HG02642 (cell line): ENCODE measurements at regions not wholly inside any gene's neighbourhood (a gene's known extent, or its start where the extent isn't known, plus 50 kb on each side); places are given as distances from the start of the nearest gene placed in this dataset.

Experiments used
- ATAC-seq: cut with Tn5 transposase; IDR thresholded peaks from one replicate; pipeline ENCODE4 v1.9.1; 2021; ENCODE audit warnings: mild to moderate bottlenecking; ENCODE audit not compliant: unreplicated experiment, poor library complexity

DNA sequence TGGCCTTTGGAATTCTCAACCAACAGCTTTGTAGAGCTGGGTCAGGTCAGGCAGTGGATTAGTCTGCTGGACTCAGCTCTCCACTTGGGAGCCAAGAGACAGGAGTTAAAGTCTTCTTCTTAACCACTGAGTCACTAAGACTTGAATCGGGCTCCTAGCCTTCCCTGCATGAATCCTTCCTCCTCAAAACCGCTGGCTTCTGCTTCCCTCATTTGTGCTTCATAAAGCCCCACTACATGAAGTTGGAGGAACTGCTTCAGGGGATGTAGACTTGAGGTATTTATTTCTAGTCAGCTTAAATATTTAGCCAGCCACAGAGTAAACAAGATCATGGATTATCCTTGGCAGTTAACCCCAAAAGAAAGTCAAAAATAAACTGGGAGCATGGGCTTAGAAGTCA lies 536.3 kb upstream of the TNP1 start:
- ATAC-seq: no peak

DNA sequence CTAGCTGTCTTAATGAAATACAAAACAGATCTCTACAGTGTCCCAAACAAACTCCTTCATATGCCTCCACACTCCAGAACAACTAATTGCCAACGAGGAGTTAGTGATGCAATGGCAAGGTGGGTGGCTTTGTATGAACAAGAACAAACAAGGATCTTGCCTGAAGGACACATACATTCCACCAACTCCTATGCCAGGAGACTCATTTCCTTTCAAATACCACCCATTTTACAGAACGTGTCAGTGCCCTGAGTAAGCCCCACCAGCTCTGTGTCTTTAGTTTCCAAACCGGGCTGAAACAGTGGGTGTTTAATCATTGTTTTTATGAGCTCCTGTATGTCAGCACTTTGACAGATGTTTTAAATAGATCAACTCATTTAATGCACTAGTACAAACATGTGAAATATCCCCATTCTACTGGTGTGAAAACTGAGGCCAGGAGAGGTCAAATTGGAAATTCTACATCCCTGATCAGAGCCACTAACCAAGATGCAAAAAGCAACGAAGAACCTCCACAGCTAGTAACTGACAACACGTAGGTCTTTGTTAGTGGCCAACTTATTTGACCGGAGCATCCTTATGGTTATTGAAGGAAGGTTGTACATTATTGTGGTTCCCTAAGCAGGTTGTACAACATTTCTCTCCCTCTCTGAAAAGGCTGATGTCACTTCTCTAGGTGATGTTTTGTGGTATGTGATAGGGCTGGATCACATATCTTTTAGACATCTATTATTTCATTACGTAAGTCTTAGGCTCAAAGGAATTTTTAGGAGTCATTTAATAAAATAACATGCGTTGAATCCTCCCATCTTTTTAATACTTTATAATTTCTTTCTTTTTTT lies 534.9 kb upstream of the TNP1 start:
- ATAC-seq: no peak

DNA sequence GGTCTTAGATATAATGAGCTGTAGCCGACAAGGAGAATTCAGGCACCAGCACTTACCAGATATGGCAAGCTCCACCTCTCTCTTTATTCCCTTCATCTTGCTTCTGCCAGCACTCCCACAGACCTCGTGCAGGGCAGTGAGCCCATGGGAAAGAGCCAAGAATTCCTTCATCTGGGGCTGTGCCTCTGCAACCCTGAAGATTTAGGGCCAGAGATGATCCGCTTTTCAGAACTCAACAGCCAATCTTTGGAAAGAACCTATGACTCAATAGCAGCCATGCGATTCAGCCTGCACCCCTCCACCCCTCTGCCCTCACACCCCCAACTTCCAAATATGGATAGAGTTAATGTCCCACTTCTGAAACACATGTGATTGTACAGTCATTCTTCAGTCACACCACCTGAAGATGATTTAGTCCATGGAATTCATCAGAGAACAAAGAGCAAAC lies 533.7 kb upstream of the TNP1 start:
- ATAC-seq: no peak

DNA sequence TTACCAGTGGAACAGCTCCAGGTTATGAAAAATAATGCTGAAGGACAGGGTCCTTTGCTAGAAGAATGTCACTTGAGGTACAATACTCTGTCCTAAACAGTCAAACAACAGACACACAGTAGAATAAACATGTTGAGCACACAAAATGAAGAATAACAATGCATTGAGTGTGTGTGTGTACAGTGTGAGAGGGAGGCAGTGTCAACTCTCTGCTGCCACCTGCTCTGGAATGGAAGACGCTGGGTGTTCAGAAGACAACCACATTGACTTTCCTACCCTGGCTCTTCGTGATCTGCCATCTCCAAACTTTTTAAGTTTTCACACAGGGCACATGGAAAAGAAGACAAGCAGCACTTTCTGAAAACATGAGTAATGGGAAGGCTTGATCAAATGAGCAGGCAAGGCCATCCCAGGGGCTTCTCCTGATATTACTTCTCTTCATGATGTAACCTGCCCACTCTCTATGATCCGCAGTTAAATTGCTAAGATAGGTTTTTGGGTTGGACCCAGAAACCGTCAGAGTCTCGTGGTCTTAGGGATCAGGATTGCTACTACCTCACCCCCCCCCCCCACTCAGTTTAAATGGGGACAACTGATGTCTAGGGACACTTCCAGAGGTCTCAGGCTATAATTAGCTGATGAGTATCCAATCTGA lies 533.2 kb upstream of the TNP1 start:
- no peak for ATAC-seq

DNA sequence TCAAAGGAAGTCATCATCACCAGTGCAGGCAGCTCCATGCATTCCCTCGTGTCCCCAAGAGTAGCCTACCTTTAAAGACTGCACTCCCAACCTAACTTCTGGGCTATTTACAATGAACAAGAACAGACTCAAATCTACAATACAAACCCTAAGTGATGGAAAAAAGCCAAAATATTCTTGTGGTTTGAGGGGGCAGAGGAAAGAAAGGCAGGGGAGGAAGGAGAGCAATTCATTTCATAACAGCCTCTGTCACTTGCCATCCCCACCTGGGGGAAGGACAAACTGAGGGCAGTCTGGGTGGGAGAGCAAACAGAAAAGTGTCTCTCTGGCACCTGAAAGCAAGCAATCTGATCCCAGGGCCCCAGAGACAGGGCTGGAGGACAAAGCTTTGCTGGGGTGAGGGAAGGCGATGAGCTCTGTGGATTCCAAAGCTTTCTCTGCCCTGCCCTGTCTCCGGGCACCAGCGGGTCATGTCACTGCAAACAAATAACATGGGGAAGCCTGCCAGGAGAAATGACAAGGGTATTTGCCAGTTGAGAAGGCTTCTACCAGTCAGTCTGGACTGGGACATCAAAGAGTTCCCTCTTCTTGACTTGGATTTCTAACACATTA lies 528.0 kb upstream of the TNP1 start:
- ATAC-seq: no peak

DNA sequence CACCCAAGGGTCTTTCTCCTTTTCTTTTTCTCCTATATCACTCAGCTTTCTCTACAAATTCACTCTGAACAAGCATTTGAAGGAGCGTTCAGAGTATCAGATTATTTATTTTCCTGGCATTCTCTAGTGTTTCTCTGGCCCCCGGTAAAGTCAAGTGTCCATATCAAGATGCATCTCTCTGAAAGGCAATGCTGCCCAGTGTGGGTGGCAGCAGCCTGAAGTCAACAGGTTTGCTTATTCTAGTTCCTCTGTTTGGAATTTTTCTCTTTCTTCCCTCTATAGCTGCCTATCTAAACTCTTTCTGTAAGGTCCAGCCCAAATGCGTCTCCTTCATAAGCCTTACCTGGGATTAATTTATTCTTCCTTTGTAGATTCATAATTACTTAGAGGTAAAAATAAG lies 526.2 kb upstream of the TNP1 start:
- ATAC-seq: no peak

DNA sequence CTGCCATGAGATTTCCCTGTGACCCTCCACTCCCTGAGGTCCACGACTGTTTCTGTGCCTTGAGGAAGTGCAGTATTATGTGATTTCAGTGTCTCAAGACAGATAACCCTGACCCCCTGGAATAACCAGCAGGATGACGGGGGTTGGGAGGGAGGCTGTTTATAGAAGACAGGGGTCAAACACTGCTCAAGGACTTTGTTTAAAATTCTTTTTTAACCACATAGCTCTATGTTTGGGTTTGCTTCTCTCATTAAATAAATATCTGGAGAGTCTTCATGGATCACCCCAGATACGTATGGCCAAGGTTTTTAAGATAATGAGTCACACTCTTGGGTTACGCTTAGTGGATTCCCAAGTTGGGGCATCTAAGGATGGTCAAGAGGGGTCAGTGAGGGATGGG lies 523.8 kb upstream of the TNP1 start:
- ATAC-seq: no peak

DNA sequence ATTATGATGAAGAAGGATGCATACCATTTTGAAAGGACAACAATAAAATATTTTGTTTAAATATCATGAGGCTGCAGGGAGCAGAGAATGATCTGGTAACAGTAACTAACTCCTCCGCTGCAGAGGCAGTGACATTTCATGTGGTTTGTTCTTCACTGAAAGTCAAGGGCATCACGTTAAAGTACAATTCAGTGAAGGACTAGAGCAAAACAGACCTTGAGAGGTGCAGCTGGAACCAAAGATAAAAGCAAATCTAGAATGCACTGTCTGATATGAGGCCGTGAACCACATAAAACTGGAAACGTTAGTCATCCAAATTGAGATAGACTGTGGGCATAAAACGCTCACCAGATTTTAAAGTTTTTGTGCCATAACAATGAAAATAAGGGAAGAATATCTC lies 522.9 kb upstream of the TNP1 start:
- no peak for ATAC-seq

DNA sequence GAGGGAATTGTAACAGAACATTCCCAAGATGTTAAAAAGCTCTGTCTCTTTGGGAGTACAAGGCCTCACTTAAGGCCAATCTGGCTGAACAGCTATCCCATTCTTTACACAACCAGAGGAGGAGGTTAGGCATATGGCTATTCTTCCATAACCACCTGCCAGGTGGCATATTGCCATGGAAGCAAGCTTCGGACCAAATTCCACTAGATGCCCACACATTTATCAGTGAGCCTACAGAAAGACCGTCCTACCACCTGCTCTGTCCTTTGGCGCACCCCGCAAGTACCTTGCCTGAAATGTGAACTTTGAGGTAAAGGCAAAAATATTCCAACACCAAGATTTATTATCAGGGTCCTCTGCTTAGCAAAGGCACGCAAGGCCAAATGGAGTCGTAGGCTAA lies 519.9 kb upstream of the TNP1 start:
- ATAC-seq: no peak

DNA sequence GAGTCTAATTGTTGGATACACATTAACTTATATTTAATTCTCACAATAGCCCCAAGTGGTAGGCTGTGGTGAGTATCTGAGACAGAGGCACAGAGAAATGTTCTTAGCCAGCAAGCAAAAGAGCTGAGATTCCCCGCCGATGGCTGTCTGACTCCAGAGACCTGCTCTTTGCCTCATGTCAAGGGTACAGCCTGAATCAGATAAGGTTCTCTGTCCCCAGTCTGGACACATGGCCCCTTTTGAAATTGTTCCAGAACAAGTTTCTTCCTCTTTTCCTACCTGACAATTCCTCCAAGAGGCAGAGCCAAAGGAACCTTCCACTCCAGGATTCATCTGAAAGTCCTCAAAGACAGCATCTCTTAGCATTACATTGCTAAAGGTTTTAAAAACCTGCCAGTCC lies 512.9 kb upstream of the TNP1 start:
- ATAC-seq: no peak

DNA sequence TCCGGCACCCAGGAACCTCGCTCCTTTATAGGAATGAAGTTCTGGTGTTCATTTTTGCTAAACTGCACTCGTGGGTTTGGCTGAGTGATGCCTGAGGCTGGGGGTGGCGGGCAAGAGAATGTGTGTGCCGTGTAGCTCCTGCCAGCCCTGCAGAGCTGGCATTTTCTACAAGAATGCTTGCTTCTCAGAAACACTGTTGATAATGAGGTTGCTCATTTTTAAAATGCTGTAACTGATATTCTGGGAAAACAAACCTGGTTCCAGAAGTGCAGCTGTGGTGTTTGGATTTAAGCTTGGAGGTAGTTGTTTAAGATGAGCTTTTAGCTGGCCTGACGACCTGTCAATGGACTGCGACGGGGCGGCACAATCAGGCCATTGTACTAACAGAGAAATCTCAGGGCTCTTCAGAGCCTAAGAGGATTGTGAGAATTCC lies 511.9 kb upstream of the TNP1 start:
- no peak for ATAC-seq

DNA sequence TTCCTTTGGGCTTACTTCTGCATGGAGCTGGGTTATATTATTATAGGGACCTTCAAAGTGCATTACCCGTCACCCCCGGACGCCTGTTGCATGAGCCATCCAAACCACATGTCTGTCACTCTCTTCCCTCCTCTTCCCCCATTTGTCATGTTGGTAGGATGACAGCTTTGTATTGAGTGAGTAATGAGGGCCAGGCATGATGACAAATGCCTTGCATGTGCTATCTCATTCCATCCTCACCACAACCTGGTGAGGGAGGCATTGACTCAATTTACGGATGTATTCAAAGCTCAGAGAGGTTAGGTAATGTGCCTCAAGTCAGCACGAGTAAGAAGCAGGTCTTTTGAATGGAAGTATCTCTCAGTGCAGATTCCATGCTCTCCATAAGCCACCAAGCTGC lies 510.5 kb upstream of the TNP1 start:
- no peak for ATAC-seq

DNA sequence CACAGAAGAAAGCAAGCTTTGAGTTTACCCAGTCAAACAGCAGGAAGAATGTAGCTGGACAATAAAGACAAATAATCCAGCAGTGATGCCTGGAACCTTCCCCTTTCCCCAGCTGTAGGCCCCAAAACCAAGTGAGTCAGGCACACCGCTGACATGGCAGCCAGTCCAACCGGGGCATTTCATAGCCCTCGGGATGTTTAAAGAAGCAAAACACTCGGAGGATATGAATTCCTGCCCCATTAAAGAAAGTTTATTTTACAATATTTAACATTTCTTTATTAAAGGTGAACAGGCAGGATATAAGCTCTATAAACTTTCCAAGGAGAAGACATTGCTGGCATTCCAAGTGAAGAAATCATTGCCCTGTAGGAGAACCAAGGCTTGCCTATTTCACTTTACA lies 507.6 kb upstream of the TNP1 start:
- no peak for ATAC-seq

DNA sequence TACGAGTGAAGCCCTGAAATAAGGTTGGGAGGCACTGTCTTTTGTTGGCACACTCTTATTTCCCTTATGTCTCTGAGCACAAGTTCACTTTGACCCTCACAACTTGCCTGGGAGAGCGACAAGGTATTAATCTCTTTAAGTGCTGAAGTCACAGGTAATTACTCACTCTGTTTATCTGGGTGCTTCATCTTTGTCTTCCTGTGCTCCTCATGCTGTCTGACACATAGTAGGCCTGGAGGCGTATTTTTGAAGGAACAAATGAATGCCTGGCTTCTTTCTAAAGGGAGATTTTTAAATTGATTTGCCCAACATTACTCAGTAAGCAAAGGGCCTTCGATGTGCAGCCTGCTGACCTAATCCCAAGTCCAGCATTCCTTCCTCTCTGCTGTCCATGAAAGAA lies 507.1 kb upstream of the TNP1 start:
- no peak for ATAC-seq

DNA sequence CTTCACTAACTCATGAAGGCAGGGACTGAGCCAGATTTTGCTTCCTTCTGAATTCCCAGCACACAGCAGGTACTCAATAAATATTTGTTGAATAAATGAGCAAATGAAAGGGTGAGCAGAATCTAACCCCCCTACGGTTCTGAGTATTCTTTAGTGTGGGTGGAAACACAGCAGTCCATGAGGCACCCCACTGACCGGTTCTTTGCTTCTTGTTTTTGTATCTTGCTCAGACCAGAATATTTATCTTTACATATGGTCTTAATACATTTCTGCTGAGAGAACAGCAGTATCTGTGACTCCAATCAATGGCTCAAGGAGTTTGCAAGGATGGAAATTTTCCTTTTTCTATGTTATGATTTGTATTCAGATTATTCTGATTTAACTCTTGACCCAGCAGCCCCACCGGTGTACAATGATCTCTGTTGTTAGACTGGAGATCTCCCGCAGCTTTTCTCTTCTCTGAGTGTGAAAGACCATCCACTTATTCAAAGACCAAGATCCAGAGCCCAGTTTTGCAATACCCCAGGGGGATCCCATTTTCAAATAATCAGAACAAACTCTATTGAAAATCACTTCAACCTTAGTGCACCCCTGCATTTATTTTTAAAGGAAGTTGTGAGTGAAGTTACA lies 506.5 kb upstream of the TNP1 start:
- ATAC-seq: no peak

DNA sequence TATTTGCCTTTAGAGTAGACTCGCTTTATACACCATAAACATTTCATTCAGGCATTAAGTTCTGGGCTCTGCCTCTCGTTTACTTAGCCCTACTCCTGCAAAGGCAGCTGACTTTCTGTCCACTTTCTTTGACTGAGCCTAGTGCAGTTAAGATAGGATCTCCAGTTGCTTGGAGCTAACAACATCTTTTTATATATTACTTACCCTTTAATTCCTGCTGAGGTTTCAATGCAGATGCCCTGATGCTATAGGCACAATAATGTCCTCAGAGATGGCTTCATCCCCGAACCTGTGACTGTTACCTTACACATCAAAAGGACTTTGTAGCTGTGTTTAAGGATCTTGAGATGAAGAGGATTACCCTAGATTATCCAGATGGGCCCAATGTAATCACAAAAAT lies 505.8 kb upstream of the TNP1 start:
- no peak for ATAC-seq

DNA sequence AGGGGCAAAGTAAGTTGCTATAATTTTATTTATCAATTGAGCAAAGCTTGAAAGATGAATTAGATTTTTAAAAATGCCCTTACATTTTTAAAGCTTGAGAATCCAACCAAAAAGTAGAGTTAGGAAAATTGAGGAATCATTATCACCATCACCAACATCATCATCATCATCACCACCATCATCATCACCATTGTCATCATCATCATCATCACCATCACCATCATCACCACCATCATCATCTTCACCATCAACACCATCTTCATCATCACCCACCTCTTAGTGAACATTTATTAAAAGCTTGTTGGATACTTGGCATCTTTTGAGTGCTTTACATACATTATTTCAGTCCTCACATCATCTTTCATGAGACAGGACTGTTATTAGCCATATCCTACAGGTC lies 504.4 kb upstream of the TNP1 start:
- no peak for ATAC-seq

DNA sequence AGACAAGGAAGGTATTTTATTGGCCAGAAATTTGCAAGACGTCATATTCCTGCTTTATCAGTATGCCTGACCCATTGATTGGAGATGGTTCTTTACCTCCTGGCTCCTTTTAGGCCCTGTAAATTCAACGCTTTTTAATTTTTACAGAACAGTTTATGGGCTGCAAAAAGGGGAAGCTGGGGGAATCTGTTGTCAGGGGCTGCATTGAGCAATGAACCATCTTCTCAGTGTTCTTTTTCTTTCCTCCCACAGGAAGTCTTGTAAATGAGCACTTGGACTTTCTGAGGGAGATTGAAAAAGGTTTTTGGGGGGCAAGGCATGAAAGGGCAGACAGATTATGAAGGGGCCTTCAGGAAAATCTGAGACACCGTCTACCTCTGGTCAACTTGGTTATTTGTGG lies 503.6 kb upstream of the TNP1 start:
- ATAC-seq: no peak

DNA sequence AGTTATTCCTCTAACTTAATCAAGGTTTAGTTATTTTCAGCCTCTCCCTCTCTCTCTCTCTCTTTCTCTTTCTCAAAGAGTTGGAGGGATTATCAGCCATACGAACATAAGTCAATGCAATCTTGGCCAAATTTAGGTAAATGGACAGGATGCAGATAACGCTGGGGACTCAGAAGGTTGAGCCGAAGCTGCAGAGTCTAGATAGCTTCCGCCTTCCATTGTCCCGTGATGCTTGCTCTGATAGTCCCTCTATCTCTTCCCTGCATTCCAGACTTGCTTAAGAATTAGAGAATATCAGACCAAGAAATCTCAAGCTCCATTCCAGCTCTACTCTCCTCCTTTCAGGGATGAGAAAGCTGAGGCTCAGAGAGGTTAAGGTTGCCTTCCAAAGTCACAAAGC lies 502.8 kb upstream of the TNP1 start:
- ATAC-seq: no peak

DNA sequence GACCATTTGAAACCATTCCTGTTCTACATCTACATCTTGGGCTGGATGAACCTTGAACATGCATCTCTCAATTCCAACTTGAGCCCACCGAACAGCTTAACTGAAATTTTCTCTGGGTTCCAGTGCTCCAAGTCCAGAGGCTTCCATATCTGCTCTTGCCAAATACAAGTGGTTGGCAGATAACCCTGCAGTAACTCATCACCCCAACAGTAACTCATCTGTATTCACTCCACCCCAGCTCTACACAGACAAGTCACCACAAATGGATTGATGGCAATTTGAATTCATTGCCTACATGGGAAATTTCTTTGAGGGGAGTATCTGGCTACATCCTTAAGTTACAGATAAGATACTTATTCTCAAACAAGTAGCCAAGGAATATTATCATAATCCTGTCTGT lies 502.4 kb upstream of the TNP1 start:
- no peak for ATAC-seq

DNA sequence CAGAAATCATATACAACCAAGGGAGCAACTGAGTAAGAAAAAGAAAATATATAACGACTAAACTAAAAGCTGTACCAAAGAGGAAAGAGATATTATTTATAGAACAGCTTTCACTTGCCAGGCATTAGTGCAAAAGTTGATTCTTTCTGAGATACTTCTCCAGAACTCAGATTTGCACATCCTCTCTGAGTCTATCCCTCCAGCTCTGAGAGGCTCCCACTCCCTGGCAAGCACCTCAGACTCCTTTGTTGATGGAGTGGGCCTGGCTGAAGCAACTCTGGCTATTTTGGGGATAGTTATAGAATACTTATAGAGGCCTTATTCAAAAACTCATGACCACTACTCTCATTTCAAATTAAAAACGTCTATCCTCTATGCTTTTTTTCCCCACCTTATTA lies 501.6 kb upstream of the TNP1 start:
- ATAC-seq: no peak
